ENCODE measurements at regions not wholly inside any gene's neighbourhood (a gene's known extent, or its start where the extent isn't known, plus 50 kb on each side); places are given as distances from the start of the nearest gene placed in this dataset.
"Not testable (repeated sequence)": the region's sequence is repeated elsewhere in the genome, so short reads cannot be mapped to it uniquely, and the experiment has no call there.

GRCh38 chr13:50226515-50227155 is 211.4 kb downstream of the KCNRG start:
- DNase-seq (ENCODE audit: low read depth), result no peak
- no peak overlapping the region for H3K4me3 ChIP-seq (ENCODE audit: low read depth, low read length)
- in situ Hi-C loops (cut with HindIII; ENCODE audit: low sequenced_read_pairs), result no loop called here
- TF ChIP-seq CTCF (IDR thresholded peaks at IDR 0.05; ENCODE audit: low read depth, low read length, missing control alignments), result no peak

GRCh38 chr13:50227361-50227760 is 212.1 kb downstream of the KCNRG start:
- TF ChIP-seq CTCF (IDR thresholded peaks at IDR 0.05; ENCODE audit: low read depth, low read length, missing control alignments), result no peak
- in situ Hi-C loops (cut with HindIII; ENCODE audit: low sequenced_read_pairs), result no loop called here
- DNase-seq (ENCODE audit: low read depth), result no peak
- no peak overlapping the region for H3K4me3 ChIP-seq (ENCODE audit: low read depth, low read length)

- TF ChIP-seq CTCF (IDR thresholded peaks at IDR 0.05; ENCODE audit: low read depth, low read length, missing control alignments), result no peak
These were observed 213.3 kb downstream of the KCNRG start for GRCh38 chr13:50228527-50228926.

GRCh38 chr13:50229960-50230661 is 214.9 kb downstream of the KCNRG start:
- in situ Hi-C loops (cut with HindIII; ENCODE audit: low sequenced_read_pairs), result no loop called here
- no peak overlapping the region for H3K4me3 ChIP-seq (ENCODE audit: low read depth, low read length)
- DNase-seq (ENCODE audit: low read depth), result no peak
- no peak for TF ChIP-seq CTCF (IDR thresholded peaks at IDR 0.05; ENCODE audit: low read depth, low read length, missing control alignments)

More at GRCh38 chr13:50228527-50228926, 213.3 kb downstream of the KCNRG start:
- no peak overlapping the region for H3K4me3 ChIP-seq (ENCODE audit: low read depth, low read length)
- in situ Hi-C loops (cut with HindIII; ENCODE audit: low sequenced_read_pairs), result no loop called here
- no peak for DNase-seq (ENCODE audit: low read depth)

GRCh38 chr13:50230662-50230978 is 215.4 kb downstream of the KCNRG start:
- no peak overlapping the region for H3K4me3 ChIP-seq (ENCODE audit: low read depth, low read length)
- no peak for TF ChIP-seq CTCF (IDR thresholded peaks at IDR 0.05; ENCODE audit: low read depth, low read length, missing control alignments)
- in situ Hi-C loops (cut with HindIII; ENCODE audit: low sequenced_read_pairs), result no loop called here
- DNase-seq (ENCODE audit: low read depth), result no peak

- H3K4me3 ChIP-seq (ENCODE audit: low read depth, low read length); DNase-seq (ENCODE audit: low read depth); in situ Hi-C loops (cut with HindIII; ENCODE audit: low sequenced_read_pairs): not testable (repeated sequence)
These were observed 218.3 kb downstream of the KCNRG start for GRCh38 chr13:50233574-50233973.

GRCh38 chr13:50235604-50236342 is 220.5 kb downstream of the KCNRG start:
- H3K4me3 ChIP-seq (ENCODE audit: low read depth, low read length), result no peak overlapping the region
- in situ Hi-C loops (cut with HindIII; ENCODE audit: low sequenced_read_pairs), result no loop called here
- DNase-seq (ENCODE audit: low read depth), result no peak
- TF ChIP-seq CTCF (IDR thresholded peaks at IDR 0.05; ENCODE audit: low read depth, low read length, missing control alignments), result no peak

Data from astrocyte of the cerebellum (primary cell).